ENCODE measurements at regions not wholly inside any gene's neighbourhood (a gene's known extent, or its start where the extent isn't known, plus 50 kb on each side); places are given as distances from the start of the nearest gene placed in this dataset.

DNA sequence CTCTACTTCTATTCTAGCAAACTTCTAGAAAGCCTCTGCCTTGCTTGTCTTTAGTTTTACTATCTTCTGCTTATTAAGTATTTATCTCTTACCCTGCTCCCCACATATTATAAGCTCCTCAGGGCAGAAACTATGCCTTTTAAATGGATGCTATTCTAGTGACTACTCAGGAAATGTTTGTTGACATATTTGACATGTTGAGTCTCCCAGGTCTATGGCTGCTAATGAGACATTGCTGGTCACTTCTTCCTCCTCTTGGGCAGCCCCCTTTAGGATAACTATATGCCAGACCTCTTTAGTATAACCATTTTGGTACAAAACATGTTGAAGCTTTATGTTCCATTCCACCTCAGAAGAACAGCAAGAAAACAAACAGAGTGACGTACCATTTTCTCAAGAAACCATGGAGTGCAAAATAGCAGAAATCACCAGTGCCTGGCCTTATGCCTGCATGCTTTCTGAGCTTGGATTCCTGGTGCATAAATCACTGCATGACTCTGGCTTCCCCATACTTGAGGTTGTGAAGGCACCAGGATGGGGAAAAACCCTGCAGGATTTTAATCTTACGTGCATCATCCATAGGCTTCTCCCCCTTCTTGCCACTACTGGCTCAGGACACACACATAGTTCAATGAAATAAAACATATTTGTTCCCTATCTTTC is 202.6 kb downstream of the TMX1 start:
- TF ChIP-seq, protein P1, sequence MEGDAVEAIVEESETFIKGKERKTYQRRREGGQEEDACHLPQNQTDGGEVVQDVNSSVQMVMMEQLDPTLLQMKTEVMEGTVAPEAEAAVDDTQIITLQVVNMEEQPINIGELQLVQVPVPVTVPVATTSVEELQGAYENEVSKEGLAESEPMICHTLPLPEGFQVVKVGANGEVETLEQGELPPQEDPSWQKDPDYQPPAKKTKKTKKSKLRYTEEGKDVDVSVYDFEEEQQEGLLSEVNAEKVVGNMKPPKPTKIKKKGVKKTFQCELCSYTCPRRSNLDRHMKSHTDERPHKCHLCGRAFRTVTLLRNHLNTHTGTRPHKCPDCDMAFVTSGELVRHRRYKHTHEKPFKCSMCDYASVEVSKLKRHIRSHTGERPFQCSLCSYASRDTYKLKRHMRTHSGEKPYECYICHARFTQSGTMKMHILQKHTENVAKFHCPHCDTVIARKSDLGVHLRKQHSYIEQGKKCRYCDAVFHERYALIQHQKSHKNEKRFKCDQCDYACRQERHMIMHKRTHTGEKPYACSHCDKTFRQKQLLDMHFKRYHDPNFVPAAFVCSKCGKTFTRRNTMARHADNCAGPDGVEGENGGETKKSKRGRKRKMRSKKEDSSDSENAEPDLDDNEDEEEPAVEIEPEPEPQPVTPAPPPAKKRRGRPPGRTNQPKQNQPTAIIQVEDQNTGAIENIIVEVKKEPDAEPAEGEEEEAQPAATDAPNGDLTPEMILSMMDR (IDR thresholded peaks at IDR 0.05; ENCODE audit: control extremely low read depth in 1 of 3, insufficient read depth in 1 of 3, low read depth in 1 of 3, low read length in 3 of 3): no peak
- TF ChIP-seq, protein P2, sequence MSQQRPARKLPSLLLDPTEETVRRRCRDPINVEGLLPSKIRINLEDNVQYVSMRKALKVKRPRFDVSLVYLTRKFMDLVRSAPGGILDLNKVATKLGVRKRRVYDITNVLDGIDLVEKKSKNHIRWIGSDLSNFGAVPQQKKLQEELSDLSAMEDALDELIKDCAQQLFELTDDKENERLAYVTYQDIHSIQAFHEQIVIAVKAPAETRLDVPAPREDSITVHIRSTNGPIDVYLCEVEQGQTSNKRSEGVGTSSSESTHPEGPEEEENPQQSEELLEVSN (IDR thresholded peaks at IDR 0.05): no peak

Measured in H1 (cell line).